AG20443 (cell line): ENCODE measurements at regions not wholly inside any gene's neighbourhood (a gene's known extent, or its start where the extent isn't known, plus 50 kb on each side); places are given as distances from the start of the nearest gene placed in this dataset.

Source experiments
- DNase-seq: peaks from one replicate; pipeline ENCODE4 v3.0.0; 2012; ENCODE audit warnings: low spot score, mixed read lengths

DNA sequence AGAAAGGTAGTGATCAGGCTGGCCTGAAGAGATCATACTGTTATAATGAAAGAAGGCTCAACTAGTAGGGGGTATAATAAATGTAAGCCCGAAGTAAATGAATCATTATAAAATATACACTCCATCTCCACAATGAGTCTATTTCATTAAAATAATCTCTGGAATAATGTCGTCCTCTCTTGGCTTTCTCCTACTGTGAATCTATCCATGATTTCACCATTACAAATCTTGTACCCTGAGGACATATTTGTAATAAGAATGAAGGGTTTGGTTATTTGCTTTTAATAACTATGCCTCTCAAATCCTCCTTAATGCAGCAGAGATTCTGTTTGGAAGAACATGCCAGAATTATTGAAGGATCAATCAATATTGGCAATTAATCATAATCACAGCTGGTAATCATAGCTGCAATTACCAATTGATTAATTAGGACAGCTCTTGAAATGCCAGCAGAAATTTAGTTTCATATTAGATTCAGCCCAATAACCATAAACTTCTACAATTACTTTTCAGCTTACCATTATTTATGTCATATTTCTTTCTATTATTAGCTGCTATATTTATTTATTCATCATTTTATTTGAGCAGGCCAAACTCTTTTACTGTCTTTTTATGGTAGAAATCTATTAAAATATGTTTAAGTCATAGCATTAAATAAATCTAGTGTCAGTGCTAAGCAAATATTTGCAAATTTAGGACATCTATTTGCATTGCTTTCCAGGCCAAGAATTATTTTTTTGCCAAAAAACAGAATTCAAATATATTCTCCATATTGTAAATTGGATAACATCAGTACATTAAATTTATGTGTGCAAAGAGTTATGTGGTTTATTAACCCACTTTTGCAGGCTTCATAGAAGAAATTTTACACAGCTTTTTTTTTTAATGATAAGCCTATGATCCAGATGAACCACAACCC, 588.4 kb upstream of the LRRC4C start:
- no peak for DNase-seq

DNA sequence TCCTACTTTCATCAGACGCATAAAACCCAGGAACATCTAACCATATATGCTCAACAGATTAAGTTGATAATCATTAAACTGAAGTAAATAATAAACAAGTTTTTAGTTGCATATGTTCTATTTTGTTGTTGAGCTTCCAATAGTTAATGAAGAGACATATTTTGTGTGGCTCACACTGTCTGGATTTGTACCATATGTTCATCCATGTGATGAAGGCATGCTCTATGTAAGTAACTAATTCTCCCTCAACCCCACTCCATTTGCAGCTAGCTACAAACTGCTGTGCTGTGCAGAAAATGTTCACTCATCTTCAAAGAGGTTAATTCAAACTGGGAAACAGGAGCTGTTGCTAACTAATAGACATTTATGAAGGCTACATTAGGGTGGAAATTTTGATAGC, 589.7 kb upstream of the LRRC4C start:
- no peak for DNase-seq

DNA sequence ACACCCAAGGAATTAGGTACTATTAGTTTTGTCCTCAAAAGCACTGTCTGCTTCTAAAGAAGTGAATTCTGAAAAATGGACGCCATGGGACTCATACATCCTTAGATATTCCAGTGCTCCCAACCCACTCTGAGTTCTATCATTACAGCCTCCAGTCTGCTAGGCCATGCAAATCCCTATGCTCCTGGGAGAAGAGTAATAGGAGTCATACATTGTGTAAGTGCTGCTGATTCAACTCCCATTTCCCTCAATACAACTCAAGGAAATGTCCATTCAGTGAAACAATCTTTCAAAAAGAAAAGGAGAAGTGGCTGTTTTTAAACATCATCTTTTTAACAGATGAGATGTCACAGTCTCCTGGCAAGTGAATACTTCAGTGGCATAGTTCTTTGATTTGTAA, 590.2 kb upstream of the LRRC4C start:
- DNase-seq, result no peak

DNA sequence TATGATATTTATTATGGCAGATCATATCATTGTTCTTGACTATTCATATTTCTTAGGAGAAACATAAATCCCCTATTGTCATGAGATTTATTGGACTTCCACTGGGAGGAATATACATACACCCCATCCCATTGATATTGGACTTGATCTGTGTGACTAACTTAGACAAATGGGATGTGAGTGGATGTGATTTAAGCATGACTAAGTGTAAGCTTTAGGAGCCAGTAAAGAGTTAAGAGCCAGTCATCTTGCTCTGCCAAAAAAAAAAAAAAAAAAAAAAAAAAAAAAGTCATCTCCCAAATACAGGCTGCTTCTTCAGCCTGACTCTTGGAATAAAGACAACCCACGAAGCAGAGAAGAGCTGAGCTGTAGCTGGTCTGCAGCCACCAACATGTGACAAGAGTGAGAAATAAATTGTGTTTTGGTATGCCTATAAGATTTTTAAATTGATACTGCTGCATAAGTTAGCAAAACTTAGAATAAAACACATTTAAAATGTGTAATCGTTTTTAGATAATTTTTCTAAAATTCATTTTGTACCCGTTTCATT, 595.0 kb upstream of the LRRC4C start:
- DNase-seq, result no peak

DNA sequence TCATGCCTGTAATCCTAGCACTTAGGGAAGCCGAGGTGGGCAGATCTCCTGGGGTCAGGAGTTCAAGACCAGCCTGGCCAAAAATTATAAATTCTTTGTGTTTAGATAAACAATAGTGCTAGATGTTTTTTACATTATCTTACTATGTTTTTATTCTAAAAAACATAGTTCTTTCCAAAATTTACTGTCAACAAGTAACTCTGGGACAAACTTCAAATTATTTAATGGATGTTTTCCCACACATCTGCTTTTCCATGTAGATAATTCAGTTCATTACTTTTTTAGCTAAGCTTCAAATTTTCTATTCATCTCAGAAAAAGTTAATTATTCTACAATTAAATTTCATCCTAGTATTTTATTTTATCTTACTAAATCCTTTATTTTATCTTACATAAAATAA, 596.2 kb upstream of the LRRC4C start:
- DNase-seq, result no peak

DNA sequence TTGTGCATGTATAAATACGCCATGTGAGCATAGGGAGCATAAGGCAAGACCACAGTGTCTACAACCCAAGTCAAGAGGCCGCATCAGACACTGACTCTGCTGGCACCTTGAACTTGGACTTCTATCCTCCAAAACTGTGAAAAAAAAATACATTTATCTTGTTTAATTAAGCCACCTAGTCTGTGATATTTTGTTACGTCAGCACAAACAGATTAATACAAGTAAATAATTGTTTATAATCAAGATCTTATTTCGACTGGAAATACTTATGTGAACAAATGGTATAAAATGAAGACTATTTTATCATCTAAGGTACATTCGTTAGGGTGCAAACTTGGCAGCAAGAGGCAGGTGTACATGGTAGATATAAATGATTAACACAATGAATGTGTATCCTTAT, 599.3 kb upstream of the LRRC4C start:
- no peak for DNase-seq

DNA sequence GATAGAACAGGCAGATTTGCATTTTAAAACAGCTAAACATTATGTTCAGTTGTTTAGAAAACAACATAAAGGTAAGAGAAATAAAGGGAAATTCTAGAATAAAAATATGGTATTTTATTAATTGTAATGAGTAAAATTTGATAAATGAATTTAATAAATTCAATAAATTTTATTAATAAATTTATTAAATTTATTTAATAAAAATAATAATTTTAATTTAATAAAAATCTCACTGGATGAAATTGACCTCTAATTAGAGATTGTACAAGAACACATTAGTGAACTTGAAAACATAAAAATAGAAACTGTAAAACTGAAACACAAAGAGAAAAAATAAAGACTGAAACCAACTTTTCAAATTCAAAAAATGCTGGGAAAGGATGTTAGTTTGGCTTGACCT, 605.7 kb upstream of the LRRC4C start:
- DNase-seq, result no peak

DNA sequence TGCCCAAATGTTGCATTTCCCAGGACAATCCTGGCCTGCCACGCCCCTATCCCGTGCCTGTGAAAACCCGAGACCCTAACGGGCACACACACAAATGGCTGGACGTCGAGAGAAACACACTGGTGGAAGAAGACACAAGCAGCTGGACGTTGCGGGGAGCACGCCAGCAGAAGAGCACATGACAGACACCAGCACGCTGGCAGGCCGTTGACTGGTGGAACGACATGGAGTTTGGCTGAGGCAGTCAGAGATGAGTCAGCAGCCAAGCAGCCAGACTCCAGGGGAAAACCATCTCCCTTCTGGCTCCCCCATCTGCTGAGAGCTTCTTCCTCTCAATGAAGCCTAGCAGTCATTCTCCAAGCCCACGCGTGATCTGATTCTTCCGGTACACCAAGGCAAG, 606.7 kb upstream of the LRRC4C start:
- peak; percentile 10 for DNase-seq

DNA sequence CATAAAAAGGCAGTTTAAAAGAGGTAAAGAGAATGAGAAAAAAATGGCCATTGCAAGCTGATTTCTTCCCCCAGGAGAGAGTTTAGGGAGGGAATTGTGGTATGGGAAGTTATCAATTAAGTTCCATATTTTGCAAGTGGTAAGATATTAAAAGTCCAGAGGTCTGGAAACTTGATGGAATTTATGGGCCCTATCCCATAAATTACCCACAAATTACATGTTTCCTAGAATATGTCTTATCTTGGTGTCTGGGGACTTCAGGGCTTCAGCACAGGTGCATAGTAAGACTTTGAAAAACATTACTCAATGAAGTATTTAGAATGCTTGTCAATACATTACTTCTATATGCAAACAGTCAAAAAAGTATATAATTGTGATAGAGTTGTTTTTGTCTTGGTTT, 614.9 kb upstream of the LRRC4C start:
- DNase-seq, result no peak

DNA sequence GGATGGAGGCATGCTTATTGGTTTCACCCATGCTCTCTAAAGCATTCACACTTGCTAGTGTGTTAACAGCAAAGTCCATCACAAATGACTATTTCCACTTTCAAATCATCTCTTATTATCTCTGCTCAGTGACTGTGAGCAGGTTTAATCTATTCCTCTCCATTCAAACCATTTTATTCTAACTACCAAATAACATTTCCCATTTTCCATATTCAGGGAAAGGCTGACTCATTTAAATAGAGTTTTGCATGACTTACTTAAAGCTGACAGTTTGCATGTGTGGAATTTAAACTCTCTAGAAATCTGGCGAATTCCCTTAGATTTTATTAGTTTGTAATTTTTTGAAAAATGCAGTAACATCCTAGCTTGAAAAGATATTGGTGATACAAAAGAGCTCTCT, 615.7 kb upstream of the LRRC4C start:
- no peak for DNase-seq

DNA sequence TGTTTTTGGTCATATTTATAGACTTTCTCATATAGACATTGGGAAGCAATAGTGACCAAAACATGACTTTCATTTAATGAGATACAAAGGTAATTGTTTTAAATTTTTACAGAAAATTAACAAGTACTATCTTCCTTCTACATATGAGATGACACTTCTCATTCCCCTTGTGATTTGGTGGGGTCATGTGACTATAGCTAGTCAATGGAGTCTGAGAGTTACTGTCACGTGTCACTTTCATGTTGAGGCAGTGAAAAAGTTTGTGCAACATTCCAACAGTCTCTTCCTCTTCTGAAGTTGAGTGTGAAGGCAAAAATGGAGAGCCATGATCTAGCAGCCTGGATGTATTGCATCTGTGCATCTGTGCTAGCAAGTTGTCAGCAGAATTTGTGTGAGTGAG, 618.3 kb upstream of the LRRC4C start:
- no peak for DNase-seq

DNA sequence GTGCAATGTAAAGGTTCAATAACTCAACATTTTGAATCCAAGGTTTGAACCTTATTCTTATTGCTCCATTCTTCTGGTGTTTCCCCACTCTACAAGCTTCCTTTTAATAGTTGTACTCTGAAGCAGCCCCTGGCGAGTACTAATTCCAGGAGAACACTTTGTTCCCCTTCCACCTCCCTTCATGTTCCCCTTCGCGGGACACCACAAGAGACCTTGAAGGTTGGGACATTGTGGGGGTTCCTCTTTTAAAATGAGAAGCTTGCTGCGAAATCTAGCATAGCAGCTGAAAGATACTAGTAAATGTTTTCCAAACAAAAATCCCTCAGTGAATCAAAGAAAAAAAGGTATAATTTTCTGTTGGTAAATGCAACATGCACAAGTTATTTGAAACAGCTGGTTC, 626.3 kb upstream of the LRRC4C start:
- no peak for DNase-seq

DNA sequence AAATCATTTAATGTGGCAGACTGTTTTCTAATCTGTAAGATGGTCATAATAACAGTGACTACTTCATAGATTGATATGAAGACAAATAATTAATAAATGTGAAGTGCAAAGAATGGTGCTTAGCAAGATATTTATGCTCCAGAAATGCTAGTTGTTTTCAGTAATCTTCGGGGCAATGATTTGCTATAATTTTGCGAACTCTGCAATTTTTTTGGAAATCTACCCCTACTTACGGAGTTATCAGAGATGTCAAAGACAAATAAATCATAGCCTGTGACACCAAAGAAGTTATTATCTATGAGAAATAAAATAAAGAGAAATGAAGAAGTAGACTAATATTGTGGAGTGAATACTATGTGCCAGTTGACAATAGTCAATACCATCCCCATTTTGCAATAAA, 634.1 kb upstream of the LRRC4C start:
- DNase-seq, result no peak

DNA sequence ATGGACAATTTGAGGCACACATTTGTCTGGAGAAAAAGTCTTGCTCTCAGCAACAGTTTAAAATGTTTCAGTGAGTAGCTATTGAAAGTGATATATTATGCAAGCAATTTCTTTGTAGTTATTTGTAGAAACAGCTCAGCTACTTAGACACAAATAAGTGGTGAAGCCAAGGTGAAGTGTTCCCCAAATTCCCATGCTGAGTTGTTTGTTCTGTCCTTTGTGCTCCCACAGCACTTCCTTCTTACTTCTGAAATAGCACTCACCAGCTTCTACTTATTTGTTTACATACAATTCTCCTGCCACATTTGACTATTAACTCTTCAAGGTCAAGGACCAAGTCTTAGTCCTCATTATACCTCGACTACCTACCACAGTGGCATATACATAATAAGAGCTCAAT, 638.6 kb upstream of the LRRC4C start:
- no peak for DNase-seq

DNA sequence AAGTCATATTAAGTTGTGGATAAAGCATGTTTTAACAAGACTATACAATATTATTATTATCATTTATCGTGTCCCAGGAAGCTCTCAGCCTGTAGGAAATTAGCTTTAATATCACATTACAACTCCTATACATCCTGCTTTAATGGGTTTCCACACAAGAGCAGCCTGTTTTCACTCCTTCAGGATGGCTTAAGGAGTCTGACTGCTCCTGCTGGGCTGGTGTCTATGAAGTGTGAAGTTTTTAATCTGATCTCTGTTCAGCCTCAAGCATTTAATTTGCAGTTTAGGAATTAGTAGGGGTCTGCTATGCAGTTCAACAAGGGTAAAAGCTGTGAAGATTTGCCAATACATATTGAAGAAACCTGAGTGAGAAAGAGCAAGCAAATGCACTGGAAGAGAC, 653.4 kb upstream of the LRRC4C start:
- DNase-seq, result no peak

DNA sequence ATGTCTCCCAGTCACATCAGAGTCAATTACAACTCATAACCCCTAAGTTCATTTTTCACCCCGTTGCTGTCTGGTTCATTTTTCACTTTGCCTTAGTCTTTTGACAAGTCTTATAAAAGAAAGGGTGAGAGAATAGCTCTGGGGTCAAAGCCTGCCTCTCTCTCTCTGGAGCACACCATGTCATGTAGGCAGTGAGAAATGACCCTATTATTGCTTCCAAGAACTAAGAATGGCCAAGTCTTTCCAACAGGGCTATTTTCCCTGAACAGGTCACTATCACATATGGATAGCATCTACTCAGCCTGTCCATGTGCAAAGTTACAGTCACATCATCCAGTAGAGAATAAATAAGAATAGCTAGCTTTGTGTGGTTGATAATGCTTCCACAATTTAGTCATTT, 655.5 kb upstream of the LRRC4C start:
- no peak for DNase-seq

DNA sequence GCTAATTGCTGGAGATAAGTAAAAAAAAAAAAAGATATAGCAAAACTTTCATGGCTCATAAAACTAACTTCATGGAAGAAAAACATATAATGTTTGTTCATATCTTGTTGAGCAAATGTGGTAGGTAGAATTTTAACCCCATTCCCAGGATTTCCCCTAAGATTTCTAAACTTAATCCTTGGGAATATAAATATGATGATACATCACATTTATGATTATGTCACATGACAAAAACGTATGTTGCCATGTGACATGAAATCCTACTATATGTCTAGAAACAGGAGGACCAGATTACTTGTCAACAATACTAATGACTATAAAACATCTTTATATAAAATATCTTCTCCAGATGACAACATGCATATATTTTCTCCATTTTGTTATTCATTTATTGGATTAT, 679.0 kb upstream of the LRRC4C start:
- no peak for DNase-seq

DNA sequence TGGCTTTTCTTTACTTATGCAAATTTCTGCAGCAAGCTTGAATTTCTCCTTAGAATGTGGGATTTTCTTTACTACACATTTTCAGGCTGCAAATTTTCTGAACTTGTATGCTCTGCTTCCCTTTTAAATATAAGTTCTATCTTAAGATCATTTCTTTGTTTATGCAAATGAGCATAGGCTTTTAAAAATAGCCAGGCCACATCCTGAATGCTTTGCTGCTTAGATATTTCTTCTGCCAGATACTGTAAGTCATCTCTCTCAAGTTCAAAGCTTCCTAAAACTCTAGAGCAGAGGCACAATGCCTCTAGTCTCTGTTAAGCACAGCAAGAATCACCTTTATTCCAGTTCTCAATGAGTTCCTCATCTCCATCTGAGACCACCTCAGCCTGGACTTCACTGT, 685.9 kb upstream of the LRRC4C start:
- DNase-seq, result no peak

DNA sequence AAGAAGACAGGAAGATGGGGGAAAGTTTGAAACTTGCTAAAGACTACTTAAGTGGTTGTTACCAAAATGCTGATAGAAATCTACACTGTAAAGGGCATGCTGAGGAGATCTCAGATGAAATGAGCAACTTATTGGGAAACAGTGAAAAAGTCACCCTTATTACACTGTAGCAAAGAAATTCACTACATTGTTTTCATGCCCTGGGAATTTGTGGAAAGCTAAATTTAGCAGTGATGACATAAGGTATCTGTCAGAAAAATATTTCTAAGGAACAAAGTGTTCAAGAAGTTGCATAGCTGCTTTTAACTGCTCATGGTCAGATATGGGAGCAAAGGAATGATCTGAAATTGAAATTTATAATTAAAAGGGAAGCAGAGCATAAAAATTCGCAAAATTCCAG, 702.4 kb upstream of the LRRC4C start:
- DNase-seq, result peak; percentile 28

DNA sequence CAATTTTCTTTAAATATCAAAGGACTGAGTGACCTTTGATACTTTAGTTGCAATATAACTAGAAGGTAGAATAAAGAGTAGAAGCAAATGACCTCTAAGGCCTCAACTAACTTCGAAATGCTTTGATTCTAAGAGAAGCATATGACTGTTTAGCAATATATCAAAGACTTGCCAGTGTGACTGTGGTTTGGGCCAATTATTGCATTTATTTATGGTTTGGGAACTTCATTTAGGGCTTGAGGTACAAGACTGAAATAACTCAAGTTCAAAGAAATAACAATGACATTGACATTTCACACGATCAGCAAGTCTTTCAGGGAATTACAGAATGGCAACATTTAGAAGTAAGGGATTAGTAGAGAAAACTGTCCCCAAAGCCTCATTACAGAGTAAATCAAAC, 709.7 kb upstream of the LRRC4C start:
- DNase-seq, result no peak

DNA sequence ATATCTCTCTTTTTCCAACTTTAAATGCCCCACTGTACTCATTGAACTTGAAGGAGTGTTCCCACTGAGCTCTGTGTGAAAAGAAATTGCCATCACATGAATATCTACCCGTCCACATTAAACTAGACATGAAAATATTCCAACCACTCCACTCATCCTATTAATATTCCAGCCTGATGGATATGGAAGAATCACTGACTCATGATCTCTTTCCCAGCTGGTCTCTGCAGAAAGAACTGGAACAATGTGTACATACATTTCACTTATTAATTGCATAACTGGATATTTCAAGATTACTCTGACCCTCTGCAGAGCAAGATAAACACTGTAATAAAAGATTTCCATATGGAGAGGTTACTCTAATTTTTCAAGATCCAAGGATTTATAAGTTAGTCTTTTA, 711.1 kb upstream of the LRRC4C start:
- DNase-seq, result no peak

DNA sequence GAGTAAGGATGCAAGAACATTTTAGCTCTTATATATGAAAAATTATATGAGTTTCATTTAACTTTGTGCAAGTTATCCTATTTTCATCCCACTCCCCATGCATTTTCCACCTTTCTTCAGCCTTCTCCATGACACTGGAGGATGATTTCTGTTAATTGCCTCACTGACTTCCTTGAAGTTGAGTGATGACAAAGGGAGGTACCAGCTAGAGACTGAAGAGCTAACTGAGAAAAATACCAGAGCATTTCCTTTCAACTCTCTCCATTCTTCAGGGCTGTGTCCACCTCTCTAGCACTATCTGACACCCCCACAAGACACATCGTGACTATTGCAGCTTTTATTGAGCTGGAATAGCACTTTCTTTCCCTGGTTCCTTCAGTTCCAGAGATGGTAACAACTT, 711.6 kb upstream of the LRRC4C start:
- no peak for DNase-seq

DNA sequence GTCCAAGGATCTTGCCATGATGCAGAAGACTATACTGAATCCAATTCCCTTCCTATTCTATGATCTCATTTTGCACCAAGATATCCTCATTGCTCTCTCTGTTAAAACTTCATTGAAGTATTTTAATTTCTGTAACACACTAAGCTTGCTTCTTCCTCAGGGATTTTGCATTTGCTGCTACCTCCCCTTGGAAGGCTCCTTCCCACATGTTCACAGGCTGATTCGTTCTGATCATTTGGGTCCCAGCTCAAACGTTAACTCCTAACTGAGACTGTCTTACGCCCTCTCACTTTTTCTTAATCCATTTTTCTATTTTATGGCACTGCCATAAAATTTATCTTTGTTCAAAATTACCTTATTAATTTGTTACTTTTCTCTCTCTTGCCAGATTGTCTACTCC, 713.0 kb upstream of the LRRC4C start:
- no peak for DNase-seq

DNA sequence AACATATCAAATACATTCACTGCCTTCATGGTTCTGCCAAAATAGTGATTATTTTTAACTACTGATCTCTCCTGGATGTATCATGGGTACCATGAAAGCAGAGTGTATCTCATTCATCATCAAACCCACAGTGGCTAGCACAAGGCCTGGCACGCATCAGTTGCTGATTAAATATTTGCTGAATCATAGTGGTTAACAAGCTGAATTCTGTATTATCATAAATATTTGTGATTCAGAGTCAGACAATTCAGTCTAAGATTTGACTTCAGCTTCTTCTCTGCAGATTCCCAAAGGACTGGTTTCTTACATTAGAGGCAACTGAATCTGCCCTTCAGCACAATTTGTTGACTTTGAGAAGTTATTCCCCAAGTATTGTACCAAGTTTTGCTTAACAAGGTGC, 715.8 kb upstream of the LRRC4C start:
- peak; percentile 52 for DNase-seq
